NCI-H146 (cell line): ENCODE measurements at regions not wholly inside any gene's neighbourhood (a gene's known extent, or its start where the extent isn't known, plus 50 kb on each side); places are given as distances from the start of the nearest gene placed in this dataset.
A peak's percentile ranks its signal among the peaks of the same experiment; 100 is the strongest.

ENCODE experiments used
- DNase-seq: peaks from one replicate; lab custom pipeline; 2025; lab: John Stamatoyannopoulos, UW

- DNase-seq, result no peak
Measured at GRCh38 chr18:78566720-78567119, 412.9 kb upstream of the SALL3 start.

- DNase-seq, result no peak
Measured at GRCh38 chr18:78571063-78571785, 408.4 kb upstream of the SALL3 start.

- DNase-seq, result no peak
Measured at GRCh38 chr18:78571831-78572347, 407.7 kb upstream of the SALL3 start.

GRCh38 chr18:78573773-78574172 lies 405.8 kb upstream of the SALL3 start:
- no peak for DNase-seq

- DNase-seq, result no peak
Measured at GRCh38 chr18:78576967-78577366, 402.7 kb upstream of the SALL3 start.

- DNase-seq, result no peak
Measured at GRCh38 chr18:78579449-78579848, 400.2 kb upstream of the SALL3 start.

GRCh38 chr18:78579854-78580577 lies 399.6 kb upstream of the SALL3 start:
- no peak for DNase-seq

- no peak for DNase-seq
Measured at GRCh38 chr18:78580835-78581339, 398.7 kb upstream of the SALL3 start.

GRCh38 chr18:78582181-78582709 lies 397.4 kb upstream of the SALL3 start:
- no peak for DNase-seq

- DNase-seq, result no peak
Measured at GRCh38 chr18:78582898-78583738, 396.5 kb upstream of the SALL3 start.

- peak; percentile 13 for DNase-seq
Measured at GRCh38 chr18:78583739-78584458, 395.7 kb upstream of the SALL3 start.

- no peak for DNase-seq
Measured at GRCh38 chr18:78584459-78585022, 395.1 kb upstream of the SALL3 start.

GRCh38 chr18:78586586-78586985 lies 393.0 kb upstream of the SALL3 start:
- DNase-seq, result no peak

- no peak for DNase-seq
Measured at GRCh38 chr18:78587096-78587495, 392.5 kb upstream of the SALL3 start.

GRCh38 chr18:78587626-78588600 lies 391.7 kb upstream of the SALL3 start:
- DNase-seq, result no peak

- DNase-seq, result no peak
Measured at GRCh38 chr18:78589916-78590437, 389.6 kb upstream of the SALL3 start.

- DNase-seq, result no peak
Measured at GRCh38 chr18:78595453-78595852, 384.2 kb upstream of the SALL3 start.

- no peak for DNase-seq
Measured at GRCh38 chr18:78595924-78596573, 383.6 kb upstream of the SALL3 start.

- no peak for DNase-seq
Measured at GRCh38 chr18:78596794-78597345, 382.7 kb upstream of the SALL3 start.
